T1000 (cell line): ENCODE measurements at regions not wholly inside any gene's neighbourhood (a gene's known extent, or its start where the extent isn't known, plus 50 kb on each side); places are given as distances from the start of the nearest gene placed in this dataset.

Source experiments
- DNase-seq: peaks from one replicate; lab custom pipeline; 2025; ENCODE audit warnings: mixed read lengths; lab: John Stamatoyannopoulos, UW

DNA sequence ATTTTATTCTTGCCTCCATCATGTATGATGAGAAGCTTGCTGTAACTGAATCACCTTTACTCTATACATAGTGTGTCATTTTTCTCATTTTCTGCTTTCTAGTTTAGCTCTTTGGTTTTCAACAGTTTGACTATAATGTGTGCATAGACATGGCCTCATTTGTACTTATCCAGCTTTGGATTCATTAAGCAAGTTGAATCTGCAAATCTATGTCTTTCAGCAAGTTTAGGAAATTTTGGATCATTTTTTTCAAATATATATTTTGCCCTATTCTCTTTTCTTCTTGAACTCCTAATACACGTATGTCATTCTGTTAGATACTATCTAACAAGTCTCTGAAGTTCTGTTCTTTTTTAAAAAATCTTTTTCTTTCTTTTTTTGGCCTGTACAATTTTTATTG, 57.8 kb downstream of the PRLHR start:
- no peak for DNase-seq

DNA sequence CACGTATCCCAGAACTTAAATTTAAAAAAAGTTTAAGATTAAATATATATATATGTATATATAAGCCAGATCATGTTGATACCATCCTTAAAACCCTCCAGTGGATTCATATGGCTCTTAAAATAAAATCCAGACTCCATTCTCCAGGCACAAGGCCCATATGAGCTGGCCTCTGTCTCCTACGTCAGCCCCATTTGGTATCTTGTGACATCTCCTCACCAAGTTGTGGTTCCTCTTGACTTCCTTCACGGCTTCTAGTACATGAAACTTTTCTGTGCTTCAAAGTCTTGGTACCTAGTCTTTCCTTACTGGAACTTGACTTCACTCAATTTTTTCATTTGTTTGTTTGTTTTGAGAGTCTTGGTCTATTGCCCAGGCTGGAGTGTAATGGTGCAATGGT, 61.3 kb downstream of the PRLHR start:
- DNase-seq = no peak

- DNase-seq = no peak
These were observed 64.2 kb downstream of the PRLHR start for GRCh38 chr10:118531105-118531852.

DNA sequence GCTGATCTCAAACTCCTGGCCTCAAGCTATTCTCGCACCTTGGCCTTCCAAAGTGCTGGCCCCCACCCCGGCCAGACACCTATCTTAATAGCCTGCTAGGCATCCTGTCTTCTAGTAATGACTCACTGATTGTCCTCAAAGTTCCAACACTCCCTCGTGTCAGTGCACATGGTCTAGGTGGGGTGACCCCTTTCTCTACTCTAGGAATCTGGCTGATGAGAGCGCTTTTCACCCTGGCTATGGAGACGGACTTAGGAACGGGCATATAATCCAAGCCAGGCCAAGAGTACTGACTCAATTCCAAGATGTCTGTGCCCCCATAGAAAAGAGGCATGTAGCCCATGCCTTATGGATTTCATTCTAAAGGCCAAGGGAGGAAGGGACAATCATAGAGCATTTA, 67.0 kb downstream of the PRLHR start:
- no peak for DNase-seq

- DNase-seq = no peak
These were observed 71.7 kb downstream of the PRLHR start for GRCh38 chr10:118523775-118524174.

- no peak for DNase-seq
These were observed 72.5 kb downstream of the PRLHR start for GRCh38 chr10:118522791-118523498.

DNA sequence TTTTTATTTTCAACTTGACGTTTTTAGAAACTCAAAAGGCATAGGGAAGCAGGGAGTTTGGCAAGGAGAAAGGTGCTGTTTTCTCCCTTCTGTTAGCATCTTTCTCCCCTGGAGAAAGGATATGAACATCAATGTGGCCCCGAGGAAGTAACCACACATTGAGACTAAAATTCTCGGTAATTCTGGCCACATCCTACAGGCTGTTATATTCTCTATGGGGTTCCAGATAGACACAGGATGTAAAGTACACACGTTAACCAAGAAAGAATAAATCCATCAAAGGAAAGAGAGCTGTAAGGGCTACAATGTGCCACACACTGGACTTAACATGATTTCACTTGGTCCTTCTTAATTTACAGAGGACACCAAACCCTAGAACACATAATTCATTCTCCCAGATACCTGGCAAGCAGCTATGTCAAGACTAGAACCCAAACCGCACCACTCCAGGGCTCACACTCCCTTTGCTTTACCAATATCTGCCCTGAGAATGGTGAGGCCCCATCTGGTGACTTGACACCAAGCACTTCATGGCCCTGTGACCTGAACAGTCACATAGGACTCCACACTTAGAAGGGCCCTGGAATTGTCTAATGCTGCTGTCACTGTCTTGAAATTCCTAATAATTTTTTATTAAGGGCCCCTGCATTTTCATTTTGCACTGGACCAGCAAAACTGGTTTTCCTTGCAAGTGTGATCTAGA, 73.9 kb downstream of the PRLHR start:
- no peak for DNase-seq

- no peak for DNase-seq
These were observed 75.2 kb downstream of the PRLHR start for GRCh38 chr10:118520116-118520742.

- no peak for DNase-seq
These were observed 77.4 kb downstream of the PRLHR start for GRCh38 chr10:118518095-118518494.

DNA sequence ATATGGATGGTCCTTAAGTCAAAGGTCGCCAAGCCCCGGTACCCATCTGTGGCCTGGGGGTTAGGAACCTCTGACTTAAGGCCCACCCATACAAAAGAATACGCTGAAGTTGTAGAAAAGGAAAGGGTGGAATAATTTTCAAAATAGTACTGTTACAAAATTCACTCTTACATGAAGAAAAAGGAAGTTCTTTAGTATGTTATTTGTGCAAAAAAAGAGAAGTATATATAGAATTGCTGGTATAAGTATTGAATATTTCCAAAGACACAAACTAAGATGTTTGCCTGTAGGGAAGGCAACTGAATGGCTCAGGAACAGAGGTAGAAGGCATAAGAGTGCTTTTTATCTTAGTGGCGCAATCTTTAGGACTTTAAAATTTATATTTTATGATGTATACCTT, 78.7 kb downstream of the PRLHR start:
- DNase-seq = no peak

DNA sequence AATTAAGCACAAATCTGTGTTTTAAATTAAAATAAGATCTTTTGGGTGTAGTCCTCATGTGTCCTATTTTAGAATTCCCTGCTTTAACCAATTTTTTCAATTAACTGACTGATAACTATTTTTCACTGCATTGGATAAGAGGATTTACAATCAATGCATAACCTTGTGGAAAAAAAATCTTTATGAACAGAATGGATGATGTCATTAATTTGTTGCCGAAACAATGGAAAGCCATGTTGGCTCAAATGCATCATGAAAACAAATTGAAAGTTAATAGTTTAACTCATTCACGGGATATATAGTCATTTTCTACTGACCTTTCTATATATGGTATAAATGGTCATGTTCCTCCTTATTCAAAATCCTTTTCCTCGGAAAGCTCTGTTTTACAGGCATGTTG, 82.3 kb downstream of the PRLHR start:
- no peak for DNase-seq

- DNase-seq = no peak
These were observed 83.7 kb downstream of the PRLHR start for GRCh38 chr10:118511711-118512110.

- DNase-seq = no peak
These were observed 86.6 kb downstream of the PRLHR start for GRCh38 chr10:118508863-118509262.

GRCh38 chr10:118508355-118508754, 87.1 kb downstream of the PRLHR start:
- no peak for DNase-seq

GRCh38 chr10:118506671-118507590, 88.5 kb downstream of the PRLHR start:
- no peak for DNase-seq

GRCh38 chr10:118505363-118505762, 90.1 kb downstream of the PRLHR start:
- no peak for DNase-seq

DNA sequence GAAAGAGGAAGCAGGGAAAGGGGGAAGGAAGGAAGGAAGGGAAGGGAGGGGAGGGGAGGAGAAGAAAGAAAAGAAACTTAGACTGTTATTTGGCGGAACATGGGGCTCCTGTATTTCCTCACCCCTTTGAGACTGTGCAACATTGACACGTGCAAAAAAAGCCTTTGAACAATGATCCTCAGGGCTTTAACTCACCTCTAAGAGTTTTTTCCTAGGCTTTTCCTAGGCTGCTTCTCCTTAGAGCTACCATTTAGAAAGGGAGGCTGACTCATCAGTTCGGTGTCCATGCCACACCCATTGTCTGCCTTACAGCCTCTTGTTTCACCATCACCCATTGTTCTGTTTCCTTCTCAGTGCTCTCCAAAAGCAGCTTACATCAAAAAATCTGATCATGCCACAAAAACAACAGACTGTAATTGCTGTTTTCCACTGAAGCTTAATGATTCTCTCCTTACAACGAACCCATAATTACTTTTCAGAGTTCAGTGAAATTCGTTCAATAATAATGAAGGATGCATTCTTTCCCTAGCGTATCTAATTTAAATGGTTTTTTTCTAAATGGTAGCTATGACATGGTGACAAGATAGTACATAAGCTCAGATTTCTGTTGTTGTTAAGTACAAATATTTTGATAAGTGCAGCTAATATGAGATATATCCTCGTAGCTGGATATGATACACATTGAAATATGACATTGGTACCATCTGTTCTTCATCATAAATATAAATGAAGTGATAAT, 90.8 kb downstream of the PRLHR start:
- no peak for DNase-seq

DNA sequence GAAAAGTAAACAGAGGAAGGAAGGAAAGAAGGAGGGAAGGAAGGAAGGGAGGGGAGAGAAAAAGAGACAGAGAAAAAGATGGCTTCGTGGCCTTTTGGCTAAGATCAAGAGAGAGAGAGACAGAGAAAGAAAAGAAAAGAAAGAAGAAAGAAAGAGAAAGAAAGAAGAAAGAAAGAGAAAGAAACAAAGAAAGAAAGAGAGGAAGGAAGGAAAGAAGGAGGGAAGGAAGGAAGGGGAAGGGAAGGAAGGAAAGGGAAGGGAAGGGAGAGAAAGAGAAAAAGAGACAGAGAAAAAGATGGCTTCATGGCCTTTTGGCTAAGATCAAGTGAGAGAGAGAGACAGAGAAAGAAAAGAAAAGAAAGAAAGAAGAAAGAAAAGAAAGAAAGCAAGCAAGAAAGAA, 91.4 kb downstream of the PRLHR start:
- DNase-seq = no peak

DNA sequence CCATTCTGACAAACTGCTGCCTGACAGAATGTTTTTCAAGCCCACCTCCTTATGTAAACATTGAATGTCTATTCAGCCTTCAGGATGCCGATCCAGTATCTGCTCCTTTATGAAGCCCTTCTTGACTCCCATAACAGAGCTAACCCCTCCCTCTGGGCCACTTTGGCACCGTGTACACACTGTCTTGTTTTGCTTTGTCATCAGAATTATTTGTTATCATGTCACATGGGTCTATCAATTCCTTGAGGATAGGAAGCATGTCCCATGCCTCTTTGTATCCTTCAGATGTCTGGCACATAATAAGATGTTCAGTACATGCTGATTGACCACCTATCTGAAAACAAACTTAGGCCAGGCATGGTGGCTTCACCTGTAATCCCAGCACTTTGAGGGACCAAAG, 92.3 kb downstream of the PRLHR start:
- no peak for DNase-seq

DNA sequence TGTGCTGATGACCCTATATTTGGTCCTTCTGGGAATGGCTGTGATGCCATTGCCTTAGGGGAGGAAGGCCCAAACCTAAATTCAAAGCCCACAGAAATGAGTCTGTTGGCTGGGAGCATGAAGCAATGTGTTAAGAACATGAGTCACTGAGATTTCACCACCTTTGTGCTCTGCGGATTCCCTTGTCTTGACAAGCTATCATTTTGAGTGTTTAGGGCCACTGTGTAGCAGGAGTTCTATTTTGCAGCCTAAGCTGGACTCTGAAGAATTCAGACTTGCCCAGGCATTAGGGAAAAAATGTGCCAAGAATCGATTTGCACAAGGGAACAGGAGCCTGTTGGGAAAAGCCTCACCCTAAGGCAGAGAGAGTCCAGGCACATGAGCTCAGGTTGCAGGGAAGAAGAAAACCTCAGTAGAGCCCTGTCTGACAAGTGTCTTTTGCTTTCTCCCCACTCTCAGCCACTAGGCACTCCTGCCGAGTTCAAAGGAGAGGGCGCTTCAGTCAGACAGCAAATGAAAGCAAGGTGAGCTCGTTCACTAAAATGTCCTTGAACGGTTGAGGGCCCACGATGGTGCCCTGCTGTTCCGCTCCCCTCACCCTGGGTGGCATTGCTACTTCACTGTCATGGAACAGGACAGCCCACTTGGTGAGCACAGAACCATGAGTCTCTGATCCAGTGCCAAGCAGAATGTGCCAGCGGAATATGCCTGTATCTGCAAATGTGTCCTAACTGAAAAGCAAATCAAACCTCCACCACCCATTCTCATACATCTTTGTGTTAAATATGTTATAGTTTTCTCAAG, 93.6 kb downstream of the PRLHR start:
- DNase-seq = no peak
